Left renal pelvis (tissue), 4 donors: ENCODE measurements at regions not wholly inside any gene's neighbourhood (a gene's known extent, or its start where the extent isn't known, plus 50 kb on each side); places are given as distances from the start of the nearest gene placed in this dataset.

Experiments used
- DNase-seq, 4 donors: peaks; one replicate each; pipeline ENCODE4 v3.0.0-alpha.2; 2013; ENCODE audit warnings: low read depth in 4 of 4, low spot score in 3 of 4

DNA sequence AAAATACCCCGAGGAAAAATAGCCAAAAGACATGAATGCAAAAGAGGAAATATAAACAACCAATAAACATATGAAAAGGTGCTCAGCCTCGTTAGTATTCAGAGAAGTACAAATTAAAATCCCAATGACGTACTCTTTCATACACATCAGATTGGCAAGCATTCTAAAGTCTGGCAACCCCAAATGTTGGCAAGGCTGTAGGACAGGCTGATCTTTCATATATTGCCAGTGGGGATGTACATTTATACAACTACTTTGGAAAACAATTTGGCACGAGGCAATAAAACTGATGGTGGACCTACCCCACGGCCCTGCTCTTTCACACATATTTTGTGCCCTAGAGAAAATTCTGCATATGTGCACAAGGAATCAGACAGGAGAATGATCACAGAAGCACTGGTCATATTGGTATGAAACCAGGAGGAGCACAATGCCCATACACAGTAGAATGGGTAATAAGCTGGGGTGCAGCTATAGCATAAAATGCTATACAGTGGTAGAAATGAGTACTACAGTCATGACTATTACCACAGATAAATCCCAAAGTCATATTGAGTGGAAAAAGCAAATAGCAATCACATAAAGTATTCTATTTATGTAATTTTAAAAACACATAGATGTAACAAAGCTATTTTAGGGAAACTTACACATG lies 176.0 kb upstream of the SLC24A5 start:
- no peak for DNase-seq

DNA sequence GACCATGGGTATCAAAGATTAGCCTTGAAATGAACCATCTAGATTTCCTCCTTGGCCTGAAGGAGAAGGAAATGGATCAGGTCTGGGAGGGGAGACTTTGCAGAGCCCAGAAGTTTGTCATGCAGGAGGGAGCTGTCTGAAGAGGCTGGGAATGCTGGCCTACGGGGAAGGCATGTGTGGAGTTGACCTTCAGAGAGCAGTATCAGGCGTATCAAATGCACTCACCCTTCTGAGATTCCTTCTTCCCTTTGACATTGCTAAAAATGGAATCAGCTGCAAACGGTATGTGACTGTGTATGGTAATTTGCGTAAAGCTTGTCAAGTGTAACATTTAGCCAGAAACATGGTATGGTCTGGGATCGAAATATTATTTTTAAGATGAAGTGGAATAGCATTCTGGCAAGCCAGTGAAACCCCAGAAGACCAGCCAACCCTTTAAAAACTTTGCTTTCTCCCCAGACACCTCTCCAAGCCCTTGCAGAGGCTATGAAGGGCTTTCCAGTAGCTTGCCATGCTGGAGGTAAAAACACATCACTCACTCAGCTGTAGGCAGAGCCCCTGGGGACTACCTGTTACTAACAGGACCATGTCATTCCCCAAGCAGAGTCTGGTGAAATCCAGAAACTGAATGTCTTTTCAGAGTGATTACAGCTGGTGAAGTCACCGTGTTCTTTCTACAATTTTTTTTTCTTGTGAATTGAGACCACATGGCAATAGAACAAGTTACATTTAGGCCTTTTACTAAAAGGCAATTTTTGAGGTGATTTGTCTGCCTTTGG lies 174.7 kb upstream of the SLC24A5 start:
- no peak for DNase-seq

DNA sequence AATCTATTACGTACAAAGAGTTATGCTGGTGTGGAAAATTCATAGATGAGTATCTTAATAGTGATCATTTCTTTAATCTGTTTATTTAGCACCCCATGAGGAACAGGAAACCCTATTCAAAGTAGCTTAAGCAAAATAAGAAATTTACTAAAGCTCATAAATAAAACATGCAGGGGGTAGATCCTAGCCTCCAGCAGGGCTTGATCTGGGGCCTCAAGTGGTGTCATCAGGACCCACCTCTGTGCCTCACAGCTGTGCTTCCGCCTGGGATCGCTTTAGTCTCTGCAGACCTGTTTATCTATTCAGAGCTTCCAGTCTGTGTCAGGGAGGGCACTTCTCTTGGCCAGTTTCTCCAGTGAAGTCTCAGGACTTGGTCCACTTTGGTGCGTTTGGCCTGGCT lies 171.0 kb upstream of the SLC24A5 start:
- DNase-seq: no peak

DNA sequence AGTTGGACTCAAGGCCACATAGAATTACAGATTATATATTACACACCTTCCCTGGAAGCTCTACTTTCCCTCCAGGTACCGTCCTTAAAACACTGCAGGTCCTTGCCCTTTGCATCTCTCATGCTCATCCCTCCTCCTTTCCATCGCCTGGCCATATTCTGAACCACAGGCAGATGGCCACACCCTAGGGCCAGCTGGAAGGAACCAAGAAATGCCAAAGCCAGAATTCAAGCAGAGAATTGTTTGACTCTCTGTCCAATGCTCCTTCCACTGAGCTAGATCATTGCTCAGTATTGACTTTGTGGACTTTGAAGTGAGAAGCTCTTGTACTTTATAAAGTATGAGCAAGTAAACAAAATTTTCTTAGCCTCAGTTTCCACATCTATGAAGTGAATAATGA lies 170.3 kb upstream of the SLC24A5 start:
- DNase-seq: no peak

DNA sequence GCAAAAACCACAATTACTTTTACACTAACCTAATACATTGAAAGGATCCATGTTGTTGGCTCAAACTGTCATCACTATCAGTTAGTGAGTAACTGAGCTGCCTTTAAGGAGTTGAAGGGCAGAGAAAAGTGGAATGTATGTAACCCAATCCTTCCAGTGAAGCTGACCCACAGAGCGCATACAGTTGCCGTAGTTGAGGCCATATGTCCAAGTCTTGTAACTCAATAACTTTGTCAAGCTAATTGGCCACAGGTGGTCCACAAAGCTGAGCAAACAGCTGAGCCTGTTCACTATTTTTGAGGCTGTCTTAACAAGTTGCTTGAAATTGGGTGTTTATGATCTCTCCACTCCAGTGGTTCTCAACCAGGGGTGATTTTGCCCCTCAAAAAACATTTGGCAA lies 169.0 kb upstream of the SLC24A5 start:
- no peak for DNase-seq

DNA sequence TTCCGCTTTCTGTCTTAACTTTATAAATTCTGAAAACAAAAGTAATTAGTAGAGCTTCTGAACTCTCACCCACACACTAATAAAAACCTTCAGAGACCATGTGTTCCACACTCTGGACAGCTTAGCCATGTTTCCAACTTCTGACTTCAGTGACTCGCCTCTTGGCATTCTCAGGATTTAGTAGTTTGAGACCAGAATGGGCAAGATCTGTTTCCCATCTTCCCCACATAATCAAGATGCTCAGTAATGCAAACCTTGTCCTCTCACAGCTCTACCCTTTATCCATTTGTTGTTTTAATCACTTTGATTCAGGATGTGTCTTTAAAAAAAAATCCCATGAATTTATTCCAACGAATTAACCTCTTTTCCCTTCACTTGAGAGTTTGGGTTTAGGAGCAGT lies 166.6 kb upstream of the SLC24A5 start:
- DNase-seq: no peak

DNA sequence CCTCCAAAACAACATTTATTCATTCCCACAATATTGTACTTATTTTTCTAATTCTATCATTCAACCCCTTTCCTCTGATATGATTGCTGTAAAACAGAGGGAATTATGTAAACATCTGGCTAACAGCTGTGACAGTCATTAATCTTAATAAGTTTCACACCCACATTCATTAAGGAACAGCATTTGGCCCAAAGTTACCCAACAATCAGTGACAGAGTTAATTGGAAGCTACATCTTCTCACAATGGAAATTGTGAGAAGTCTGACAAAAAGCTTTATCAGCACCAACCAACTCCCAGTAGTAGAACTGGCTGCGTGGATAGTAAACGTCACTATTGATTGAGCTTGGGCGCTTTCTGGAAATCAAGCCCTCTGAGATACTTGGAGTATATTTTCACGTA lies 165.8 kb upstream of the SLC24A5 start:
- DNase-seq: no peak

DNA sequence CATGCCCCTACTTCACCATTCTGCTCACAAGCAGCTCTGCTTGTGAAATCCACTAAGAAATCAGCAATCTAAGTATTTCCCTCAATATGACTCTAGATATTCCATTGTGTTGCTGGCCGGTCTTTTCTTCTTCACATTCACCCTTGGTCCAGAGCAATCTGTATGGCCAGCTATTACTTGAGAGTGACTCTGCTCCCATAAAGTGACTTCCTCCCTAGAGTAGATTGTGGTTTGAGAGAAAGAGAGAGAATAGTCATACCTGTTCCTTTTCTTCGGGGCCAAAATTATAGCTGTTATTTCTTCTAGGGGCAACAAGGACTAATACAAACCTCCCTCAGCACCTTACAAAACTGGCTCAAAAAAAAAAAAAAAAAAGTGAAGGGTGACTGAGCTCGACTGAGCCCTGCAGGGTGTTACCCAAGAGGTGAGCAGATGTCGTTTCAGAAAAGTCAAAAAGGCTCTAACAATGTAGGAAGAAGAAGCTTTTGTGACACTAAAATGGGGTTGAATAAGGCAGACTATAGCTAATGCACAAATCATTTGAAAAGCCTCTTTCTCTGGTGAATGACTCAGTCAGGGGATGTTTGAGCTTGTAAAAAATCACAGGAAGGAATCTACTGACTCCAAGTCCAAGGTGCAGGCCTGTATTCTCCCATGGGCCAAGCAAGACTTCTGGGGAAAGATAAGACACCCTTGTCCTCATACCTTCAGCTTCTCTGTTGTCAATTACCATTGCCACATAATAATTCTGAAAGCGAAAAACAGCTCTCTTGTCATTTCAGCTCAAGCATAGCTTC lies 161.0 kb upstream of the SLC24A5 start:
- DNase-seq: no peak

DNA sequence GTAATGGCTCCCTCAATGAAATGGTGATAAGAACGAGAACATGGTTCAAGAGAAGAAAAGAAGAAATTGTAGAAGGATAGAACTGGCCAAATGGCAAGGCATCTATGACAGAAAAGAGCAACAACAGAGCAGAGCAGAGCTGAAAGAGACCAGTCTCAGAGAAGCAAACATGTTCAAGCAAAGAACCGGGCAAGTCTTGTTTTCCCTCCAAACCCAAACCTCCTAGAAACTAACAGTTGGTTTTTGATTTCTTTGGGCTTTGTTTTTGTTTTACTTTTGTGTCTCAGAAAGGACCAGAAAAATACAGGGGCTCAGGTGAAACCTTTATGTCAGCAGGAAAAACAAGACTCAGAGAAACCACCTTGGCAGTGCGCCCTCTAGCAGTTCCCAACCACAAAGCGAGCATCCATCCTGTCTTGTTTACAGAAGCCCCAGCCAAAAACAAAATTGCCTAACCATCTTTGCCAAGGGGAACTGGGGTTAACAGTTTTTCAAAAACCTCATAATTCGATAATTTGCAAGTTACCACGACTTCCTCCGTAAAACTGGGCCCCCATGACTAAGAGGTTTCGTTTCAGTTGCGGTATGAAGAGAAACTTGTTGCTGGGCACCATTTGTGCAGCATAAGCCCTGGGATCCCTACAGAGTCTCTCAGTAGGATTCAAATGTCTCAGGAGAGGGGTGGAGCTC lies 159.2 kb upstream of the SLC24A5 start:
- no peak for DNase-seq

DNA sequence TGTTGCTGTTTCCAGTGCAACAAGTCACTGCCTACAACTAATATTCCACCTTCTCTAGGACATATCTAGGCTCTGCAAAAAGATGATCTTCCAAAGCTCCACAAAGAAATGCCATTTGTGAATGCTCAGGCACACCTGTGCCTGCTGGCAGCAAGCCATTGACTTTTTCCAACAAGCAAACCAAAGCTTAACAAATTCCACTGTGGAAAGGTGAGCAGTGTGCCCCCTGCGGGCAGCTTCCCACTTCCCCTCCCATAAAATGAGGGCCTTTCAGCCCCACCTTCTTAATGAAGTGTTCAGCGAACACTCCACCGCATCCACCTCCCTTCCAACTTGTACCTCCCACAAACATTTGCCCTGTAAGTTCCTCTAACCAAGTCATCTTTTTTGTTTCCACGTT lies 157.5 kb upstream of the SLC24A5 start:
- DNase-seq: no peak

DNA sequence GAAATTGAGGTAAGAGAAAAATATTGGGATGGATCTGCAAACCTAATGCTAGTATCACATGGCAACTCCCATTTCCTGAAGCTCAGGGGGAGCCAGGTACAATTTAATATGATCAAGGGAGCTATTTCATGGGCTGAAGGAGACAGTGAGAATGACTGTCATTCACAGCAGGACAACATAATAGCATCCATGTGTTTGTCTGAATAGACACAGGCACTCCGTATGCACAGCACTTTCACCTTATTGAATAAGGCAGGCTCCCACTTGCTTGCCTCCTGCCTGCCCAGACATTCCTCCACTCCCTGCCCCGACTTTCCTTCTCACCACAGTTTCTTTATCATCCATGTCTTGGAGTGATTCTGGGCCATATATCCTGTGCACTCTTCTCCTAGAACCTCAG lies 156.6 kb upstream of the SLC24A5 start:
- no peak for DNase-seq

DNA sequence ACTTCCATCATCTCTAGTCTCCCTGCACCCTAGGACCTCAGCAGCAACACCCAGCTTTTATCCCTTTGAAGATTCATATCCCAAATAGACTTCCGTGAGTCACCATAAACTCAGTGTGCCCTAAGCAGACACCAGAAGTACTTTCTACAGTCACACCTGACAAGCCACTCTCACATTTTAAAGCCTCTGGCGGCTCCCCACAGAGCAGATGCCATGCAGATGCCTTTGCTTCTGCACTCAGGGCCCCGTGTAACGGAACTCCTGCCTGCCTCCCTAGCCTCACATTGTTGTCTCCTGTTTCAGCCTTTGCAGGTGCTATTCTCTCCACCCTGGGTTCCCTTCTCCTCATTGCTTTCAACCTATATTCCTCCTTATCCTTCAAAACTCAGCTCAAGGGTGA lies 155.5 kb upstream of the SLC24A5 start:
- DNase-seq: no peak

DNA sequence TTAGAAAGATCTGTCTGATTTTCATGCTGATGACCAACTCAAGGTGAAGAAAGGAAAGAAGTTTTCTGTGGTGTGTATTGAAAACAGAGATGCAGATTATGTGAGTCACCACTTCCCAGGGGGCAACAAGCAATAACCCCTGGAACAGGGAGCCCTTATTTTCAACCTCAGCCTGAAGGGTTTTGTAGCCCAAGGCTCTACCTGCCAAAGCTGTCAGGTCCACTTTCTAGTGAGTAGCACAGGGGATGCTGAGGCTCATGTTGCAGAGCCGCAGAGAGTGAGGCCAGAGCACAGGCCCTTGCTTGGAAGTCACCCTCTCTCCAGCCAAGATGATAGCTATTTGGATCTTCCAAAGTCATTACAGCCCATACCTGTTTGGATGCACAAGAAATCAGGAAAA lies 152.2 kb upstream of the SLC24A5 start:
- DNase-seq: no peak

DNA sequence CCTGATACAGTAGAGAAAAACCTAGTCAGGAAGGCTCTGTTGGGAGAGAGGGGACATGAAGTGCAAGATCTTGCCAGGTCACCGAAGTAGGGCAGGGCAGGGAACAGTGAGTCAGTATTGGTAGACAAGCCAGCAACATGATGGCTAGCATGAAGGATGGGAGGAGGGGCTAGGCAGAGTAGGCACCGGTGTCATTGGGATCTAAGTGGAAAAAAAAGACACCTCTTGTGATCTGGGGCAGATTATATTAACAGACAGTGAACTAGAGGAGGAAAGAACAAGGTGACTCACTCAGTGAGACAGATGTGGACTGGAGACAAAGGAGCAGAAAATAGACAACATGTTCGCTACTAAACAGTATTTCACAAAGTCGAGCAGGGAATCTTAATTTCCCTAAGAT lies 149.2 kb upstream of the SLC24A5 start:
- DNase-seq: no peak

DNA sequence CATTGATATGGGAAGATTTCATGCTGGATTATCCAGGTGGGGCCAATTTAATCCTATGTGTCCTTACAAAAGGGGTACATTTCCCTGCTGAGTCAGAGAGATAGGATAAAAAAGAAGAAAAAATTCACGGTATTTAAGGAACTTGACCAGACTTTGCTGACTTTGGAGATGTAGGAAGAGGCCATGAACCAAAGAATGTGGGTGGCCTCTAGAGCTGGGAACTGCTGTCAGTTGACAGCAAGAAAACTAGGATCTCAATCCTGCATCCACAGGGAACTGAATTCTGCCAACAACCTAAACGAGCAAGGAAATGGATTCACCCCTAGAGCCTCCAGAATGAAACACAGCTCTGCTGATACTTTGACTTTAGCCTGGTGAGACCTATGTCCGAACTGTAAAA lies 148.1 kb upstream of the SLC24A5 start:
- no peak for DNase-seq

DNA sequence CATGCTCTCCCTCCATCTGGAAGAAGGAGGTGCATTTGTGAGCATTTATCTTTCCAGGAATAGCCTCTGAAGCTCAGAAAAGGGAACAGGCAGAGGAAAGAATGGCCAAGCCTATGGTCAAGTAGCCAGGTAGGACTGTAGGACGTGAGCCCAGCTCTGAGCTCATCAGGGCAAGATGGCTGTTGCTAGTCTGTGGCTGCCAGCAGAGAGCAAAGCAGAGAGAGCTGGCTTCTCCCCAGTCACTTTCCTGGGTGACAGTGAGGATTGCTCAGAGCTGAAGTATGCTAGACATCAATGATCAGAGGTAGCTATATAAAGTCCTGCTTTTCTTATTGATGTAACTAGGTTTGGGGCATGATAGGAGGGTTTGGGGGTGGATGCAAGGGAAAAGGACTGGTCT lies 146.1 kb upstream of the SLC24A5 start:
- no peak for DNase-seq

DNA sequence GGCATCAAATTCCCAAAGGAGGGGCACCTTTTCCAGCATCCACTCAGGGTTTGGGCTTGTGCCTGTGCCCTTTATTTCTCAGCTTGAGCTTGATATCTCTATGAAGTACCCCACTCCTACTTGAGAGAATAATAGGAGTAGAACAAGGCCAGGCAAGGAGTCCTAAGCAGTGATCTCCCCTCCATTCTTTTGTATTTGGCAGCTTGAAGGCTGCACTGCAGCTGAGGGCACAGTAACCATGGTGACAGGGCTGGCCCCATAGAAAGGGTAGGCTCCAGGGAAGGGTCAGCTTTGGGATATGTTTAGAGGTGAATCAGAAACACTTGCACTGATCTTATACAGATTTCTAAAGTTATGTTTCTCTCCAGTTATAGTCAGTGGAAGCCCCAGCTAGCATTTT lies 145.4 kb upstream of the SLC24A5 start:
- DNase-seq: no peak

DNA sequence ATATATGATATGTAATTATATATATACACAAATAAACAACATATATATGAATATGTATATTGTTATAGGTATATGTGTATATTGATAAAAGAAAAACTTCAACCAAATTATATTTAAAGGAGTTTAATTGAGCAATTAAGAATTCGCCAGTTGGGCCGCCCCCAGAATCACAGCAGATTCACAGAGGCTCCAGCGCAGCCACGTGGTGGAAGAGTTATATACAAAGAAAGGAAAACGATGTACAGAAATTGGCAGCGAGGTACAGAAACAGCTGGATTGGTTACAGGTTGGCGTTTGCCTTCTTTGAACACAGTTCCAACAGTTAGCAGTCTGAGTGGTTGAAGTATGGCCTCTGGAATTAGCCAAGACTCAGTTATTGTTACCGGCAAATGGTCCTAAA lies 137.3 kb upstream of the SLC24A5 start:
- no peak for DNase-seq

DNA sequence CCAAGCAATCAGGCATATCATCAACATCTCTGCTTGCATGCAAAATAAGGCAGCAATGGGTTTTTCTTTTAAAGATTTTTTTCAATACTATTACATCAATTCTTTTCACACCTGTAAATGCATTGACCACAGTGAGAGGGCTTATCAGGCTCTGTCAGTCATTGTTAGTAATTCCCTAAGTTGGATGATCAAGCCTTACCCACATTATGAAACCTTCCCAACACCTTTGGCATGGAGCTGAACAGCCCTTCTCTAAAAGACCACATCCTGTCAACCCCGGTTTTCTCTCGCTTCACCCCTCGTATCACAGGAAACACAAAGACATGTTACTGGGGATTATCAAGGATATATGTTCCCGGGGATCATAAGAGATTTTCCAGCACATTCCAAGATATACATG lies 135.2 kb upstream of the SLC24A5 start:
- DNase-seq: no peak

DNA sequence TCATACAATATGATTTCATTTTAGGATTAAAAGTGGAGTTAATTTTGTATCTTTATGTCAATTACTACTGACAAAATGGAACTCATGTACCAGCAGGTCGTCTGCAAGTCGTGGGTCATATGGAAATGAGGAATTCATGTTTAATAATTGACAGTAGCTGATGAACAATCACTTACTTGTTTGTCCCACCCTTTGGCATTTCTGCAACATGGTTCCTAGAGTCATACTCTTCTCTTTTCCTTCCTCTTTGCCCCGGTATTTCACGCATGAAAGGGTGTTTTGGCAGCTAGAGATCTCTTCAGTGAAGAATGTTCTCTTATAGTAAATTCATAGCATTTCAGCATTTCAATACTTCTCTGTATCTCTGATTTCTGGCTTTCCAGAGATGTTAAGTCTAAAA lies 133.3 kb upstream of the SLC24A5 start:
- DNase-seq: no peak

DNA sequence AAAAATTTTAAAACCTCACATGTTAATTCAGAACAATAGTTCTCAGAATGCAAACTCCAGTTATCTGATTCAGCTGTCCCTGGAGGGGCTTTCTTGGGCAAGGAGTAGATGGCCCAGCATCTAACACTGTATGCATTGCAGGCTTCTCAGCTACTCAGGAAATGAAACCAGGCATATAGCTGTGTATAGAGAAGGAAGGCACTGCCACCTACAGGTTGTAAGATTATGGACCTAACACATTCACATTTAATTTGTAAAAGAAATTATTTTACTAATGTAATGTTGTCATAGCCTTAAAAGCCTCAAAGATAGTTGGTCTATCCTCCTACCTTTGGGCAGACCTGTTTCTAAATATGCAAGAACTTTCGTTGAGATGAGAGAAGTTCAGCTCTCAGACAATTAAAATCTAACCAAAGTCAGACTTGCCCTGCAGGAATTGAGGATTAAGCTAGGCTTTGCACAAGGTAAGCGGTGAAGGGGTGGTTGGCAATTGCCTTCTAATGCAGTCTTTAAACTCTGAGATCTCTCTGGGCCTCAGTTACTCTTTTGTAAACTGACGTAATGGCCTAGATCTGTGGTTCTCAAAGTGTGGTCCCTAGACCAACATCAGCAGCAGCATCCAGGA lies 132.8 kb upstream of the SLC24A5 start:
- DNase-seq: peak; percentile 31 to 51 (median 38)
